ENCODE measurements at regions not wholly inside any gene's neighbourhood (a gene's known extent, or its start where the extent isn't known, plus 50 kb on each side); places are given as distances from the start of the nearest gene placed in this dataset.

DNA sequence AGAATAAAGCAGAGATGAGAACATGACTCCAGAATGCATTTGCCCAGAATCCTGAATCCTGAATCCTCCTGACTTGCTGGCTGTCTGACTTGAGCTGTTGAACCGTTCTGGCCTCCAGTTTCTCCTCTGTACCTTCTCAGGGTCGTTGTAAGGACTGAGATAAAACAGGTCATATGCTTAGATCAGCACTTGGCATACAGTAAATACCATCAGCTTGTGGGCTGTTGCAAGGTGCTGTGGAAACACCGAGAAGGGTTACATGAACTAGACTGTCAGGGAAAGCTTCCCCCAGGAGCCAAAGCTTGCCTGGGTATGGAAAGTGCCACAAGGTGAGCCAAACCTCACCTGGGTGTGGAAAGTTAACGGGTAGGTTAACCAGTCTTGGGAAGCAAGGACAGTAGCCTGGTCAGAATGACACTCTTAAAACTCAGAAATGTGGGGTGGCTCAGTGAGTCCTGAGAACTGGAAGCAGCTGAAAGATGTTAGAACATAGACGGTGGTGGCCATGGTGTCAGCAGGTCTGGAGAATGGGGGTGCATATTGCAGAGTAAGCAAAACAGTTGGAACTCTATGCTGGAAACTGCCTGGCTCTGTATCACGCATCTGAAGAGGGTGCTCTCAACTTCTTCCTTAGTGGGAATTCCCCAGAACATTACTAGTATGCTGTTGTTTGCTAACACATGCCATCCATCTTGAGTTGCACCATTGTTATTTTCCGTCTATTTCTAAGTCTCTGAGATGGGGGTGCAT, 105.3 kb upstream of the DYRK2 start:
- TF ChIP-seq, protein P1, sequence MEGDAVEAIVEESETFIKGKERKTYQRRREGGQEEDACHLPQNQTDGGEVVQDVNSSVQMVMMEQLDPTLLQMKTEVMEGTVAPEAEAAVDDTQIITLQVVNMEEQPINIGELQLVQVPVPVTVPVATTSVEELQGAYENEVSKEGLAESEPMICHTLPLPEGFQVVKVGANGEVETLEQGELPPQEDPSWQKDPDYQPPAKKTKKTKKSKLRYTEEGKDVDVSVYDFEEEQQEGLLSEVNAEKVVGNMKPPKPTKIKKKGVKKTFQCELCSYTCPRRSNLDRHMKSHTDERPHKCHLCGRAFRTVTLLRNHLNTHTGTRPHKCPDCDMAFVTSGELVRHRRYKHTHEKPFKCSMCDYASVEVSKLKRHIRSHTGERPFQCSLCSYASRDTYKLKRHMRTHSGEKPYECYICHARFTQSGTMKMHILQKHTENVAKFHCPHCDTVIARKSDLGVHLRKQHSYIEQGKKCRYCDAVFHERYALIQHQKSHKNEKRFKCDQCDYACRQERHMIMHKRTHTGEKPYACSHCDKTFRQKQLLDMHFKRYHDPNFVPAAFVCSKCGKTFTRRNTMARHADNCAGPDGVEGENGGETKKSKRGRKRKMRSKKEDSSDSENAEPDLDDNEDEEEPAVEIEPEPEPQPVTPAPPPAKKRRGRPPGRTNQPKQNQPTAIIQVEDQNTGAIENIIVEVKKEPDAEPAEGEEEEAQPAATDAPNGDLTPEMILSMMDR (IDR thresholded peaks at IDR 0.05; ENCODE audit: low read length), result no peak
- TF ChIP-seq EZH2 (optimal IDR thresholded peaks at IDR 0.05; ENCODE audit: low read depth, low read length), result no peak

All from MM.1S (cell line).